ENCODE measurements at regions not wholly inside any gene's neighbourhood (a gene's known extent, or its start where the extent isn't known, plus 50 kb on each side); places are given as distances from the start of the nearest gene placed in this dataset.

DNA sequence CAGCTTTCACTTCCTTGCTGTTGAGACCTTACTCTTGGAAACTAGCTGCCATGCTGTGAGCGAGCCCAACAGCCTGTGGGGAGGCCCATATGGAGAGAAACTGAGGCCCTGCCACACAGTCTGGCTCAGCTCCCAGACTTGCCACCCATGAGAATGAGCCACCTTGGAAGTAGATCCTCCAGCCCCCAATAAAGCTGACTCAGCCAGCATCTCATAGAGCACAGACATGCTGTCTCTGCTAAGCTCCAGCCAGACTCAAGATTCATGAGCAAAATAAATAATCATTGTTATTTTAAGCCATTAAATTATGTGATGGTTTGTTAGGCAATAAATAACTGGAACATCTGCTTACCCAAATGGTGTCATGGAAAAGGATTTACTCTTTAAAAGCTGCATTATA is 53.6 kb upstream of the DDX18 start:
- CTCF ChIA-PET (ENCODE audit: partially characterized antibody), result interaction anchor here (0.6 to 3.9 kb wide), 5 partner anchors 10 to 1802 kb away, joined by 3 to 21 read pairs (median 3); no protein-coding TSS in a partner anchor

More for the DNA sequence above, 53.6 kb upstream of the DDX18 start:
- Histone ChIP-seq H2AFZ (ENCODE audit: low read length) (no peak overlapping the region), H3K79me2 (ENCODE audit: control insufficient read depth in 1 of 2, insufficient read depth in 2 of 2, low read length in 2 of 2) (no peaks in the 10 kb centered on the region), H3K4ac (replicated peaks; ENCODE audit: insufficient read length, low read depth, low read length) (no peak overlapping the region), H2BK12ac (ENCODE audit: low read depth, low read length) (no peak overlapping the region), H3K27me3 (replicated peaks in 1 of 4; ENCODE audit: control insufficient read depth in 3 of 4, extremely low read depth in 1 of 4, insufficient read depth in 3 of 4, low read length in 3 of 4) (no peaks in the 10 kb centered on the region), H4K91ac (replicated peaks; ENCODE audit: insufficient read length, low read length) (no peak overlapping the region), H4K5ac (ENCODE audit: insufficient read length, low read depth, low read length) (no peak overlapping the region), H3K56ac (replicated peaks; ENCODE audit: insufficient read length, low read depth, low read length) (no peak overlapping the region), H3K27ac (ENCODE audit: low read depth, low read length) (no peak overlapping the region), H4K20me1 (replicated peaks in 1 of 2; ENCODE audit: control insufficient read depth in 1 of 2, insufficient read depth in 2 of 2, low read length in 2 of 2) (no peaks in the 10 kb centered on the region), H2BK15ac (ENCODE audit: low read length) (no peak overlapping the region), H3K14ac (ENCODE audit: insufficient read length) (no peak overlapping the region), H3K36me3 (ENCODE audit: control insufficient read depth in 2 of 4, insufficient read depth in 4 of 4, low read length in 3 of 4) (no peaks in the 10 kb centered on the region), H3K4me2 (ENCODE audit: insufficient read depth in 1 of 2, low read depth in 2 of 2, low read length in 2 of 2) (no peak overlapping the region), H3K79me1 (ENCODE audit: low read depth, low read length) (no peaks in the 10 kb centered on the region), H3K4me1 (replicated peaks in 1 of 4; ENCODE audit: control insufficient read depth in 3 of 4, insufficient read depth in 4 of 4, low read length in 3 of 4) (no peaks in the 10 kb centered on the region), H3K18ac (ENCODE audit: extremely low read depth, low read length) (no peak overlapping the region), H3K4me3 (ENCODE audit: extremely low read depth in 1 of 4, insufficient read depth in 2 of 4, low read depth in 3 of 4, low read length in 4 of 4) (no peak overlapping the region), H3K9me3 (ENCODE audit: insufficient read depth in 2 of 2, low read depth in 1 of 2, low read length in 1 of 2) (no peaks in the 10 kb centered on the region), H2BK5ac (ENCODE audit: low read depth, low read length) (no peak overlapping the region), H2BK120ac (replicated peaks; ENCODE audit: low read depth, low read length) (no peak overlapping the region), H3K23me2 (ENCODE audit: low read depth, low read length) (no peaks in the 10 kb centered on the region), H3K9ac (replicated peaks in 1 of 4; ENCODE audit: extremely low read depth in 1 of 4, low read depth in 3 of 4, low read length in 3 of 4) (no peak overlapping the region), H4K8ac (ENCODE audit: extremely low read depth, insufficient read depth, low read length) (no peak overlapping the region), H2BK20ac (ENCODE audit: low read length) (no peak overlapping the region), H2AK5ac (ENCODE audit: low read depth, low read length) (no peak overlapping the region), H3K23ac (ENCODE audit: insufficient read length) (no peak overlapping the region)
- TF ChIP-seq TAF7 (optimal IDR thresholded peaks at IDR 0.05; ENCODE audit: borderline replicate concordance, low read depth, low read length) (no peak), KDM4A (IDR thresholded peaks at IDR 0.05; ENCODE audit: low read depth, low read length, severe bottlenecking) (no peak), PHF8 (conservative IDR thresholded peaks at IDR 0.05; ENCODE audit: low read depth, low read length) (no peak), SP1 (IDR thresholded peaks at IDR 0.05; ENCODE audit: low read depth, low read length) (no peak), SP2 (IDR thresholded peaks at IDR 0.05; ENCODE audit: low read length) (no peak), SIX5 (IDR thresholded peaks at IDR 0.05; ENCODE audit: low read depth, low read length) (no peak), EGR1 (IDR thresholded peaks at IDR 0.05; ENCODE audit: borderline replicate concordance, low read depth, low read length) (no peak), NRF1 (IDR thresholded peaks at IDR 0.05; ENCODE audit: low read depth, low read length) (no peak), TAF1 (IDR thresholded peaks at IDR 0.05; ENCODE audit: low read depth, low read length) (no peak), GTF2F1 (IDR thresholded peaks at IDR 0.05; ENCODE audit: borderline replicate concordance, low read depth, low read length) (no peak), TEAD4 (IDR thresholded peaks at IDR 0.05; ENCODE audit: low read depth, low read length) (no peak), CEBPB (IDR thresholded peaks at IDR 0.05; ENCODE audit: low read depth, low read length) (no peak)
- DNase-seq (ENCODE audit: low read depth in 1 of 2, low spot score in 2 of 2), result no peak
- FAIRE-seq, result no peak
- WGBS, 2 experiments (ENCODE audit: extremely low coverage in 1 of 2, insufficient coverage in 1 of 2, insufficient read length in 1 of 2, insufficient replicate concordance in 2 of 2, low coverage in 1 of 2, low lambda C conversion rate in 2 of 2, missing lambda C conversion rate in 1 of 2), result 87% methylated on average over 1 of the region's 1 CpG; no CpG with 5 or more reads in 1 of the 2 experiments
- POLR2A ChIA-PET (ENCODE audit: partially characterized antibody), result no interaction called here
